HEK293 (cell line): ENCODE measurements at regions not wholly inside any gene's neighbourhood (a gene's known extent, or its start where the extent isn't known, plus 50 kb on each side); places are given as distances from the start of the nearest gene placed in this dataset.

ENCODE experiments used
- CTCF ChIA-PET: fragments of 350-600 bp; formaldehyde crosslinking; extraction: SDS; loops from one replicate; lab custom pipeline; 2021; ENCODE audit warnings: antibody characterized with exemption; lab: Yijun Ruan, JAX
- POLR2A ChIA-PET: fragments of 300-600 bp; formaldehyde crosslinking; extraction: SDS; loops from one replicate; lab custom pipeline; 2020; ENCODE audit warnings: antibody characterized with exemption, inconsistent platforms; lab: Yijun Ruan, JAX
- H3K27ac ChIP-seq: fragments of 200-500 bp; sonication (Bioruptor generic); 2 replicates; pipeline ENCODE4 v1.5.1; 2014; ENCODE audit warnings: low read depth, low read length, control low read depth, inconsistent platforms; ENCODE audit errors: extremely low read depth
- H3K36me3 ChIP-seq, 2 experiments: fragments of 200-500 bp in 1 of 2; sonication (Bioruptor generic) in 1 of 2; 1 replicate in 1 of 2; 2 replicates in 1 of 2; pipeline ENCODE4 v1.5.1; 2014 to 2017; ENCODE audit warnings: inconsistent platforms in 2 of 2, low read length in 2 of 2; ENCODE audit not compliant: control insufficient read depth in 2 of 2, insufficient read depth in 1 of 2
- H3K4me1 ChIP-seq: fragments of 200-500 bp; sonication (Bioruptor generic); 2 replicates; pipeline ENCODE4 v1.5.1; 2014; ENCODE audit warnings: mild to moderate bottlenecking, low read length, inconsistent platforms; ENCODE audit not compliant: control insufficient read depth, insufficient read depth
- H3K4me3 ChIP-seq: 2 replicates; pipeline ENCODE4 v1.5.1; 2011; ENCODE audit warnings: low read depth, mild to moderate bottlenecking, control low read depth, low read length, moderate library complexity
- H3K9me3 ChIP-seq: fragments of 200-500 bp; sonication (Bioruptor generic); 2 replicates; pipeline ENCODE4 v1.5.1; 2014; ENCODE audit warnings: low read depth, low read length, inconsistent platforms; ENCODE audit not compliant: control insufficient read depth, insufficient read depth
- HIC1 ChIP-seq: fragments of 450-650 bp; formaldehyde crosslinking; IDR thresholded peaks from 2 replicates; pipeline ENCODE4 v1.5.1; 2016; ENCODE audit warnings: missing biosample characterization, missing genetic modification characterization
- KLF10 ChIP-seq: fragments of 450-650 bp; IDR thresholded peaks from 2 replicates; pipeline ENCODE4 v1.5.1; 2018; ENCODE audit warnings: missing biosample characterization, mild to moderate bottlenecking, missing genetic modification characterization
- KLF7 ChIP-seq: fragments of 450-650 bp; formaldehyde crosslinking; IDR thresholded peaks from 2 replicates; pipeline ENCODE4 v1.5.1; 2016; ENCODE audit warnings: missing biosample characterization, missing genetic modification characterization, borderline replicate concordance
- KLF8 ChIP-seq: fragments of 450-650 bp; formaldehyde crosslinking; IDR thresholded peaks from 2 replicates; pipeline ENCODE4 v1.5.1; 2016; ENCODE audit warnings: missing biosample characterization, missing genetic modification characterization
- SP3 ChIP-seq: fragments of 450-650 bp; formaldehyde crosslinking; IDR thresholded peaks from 2 replicates; pipeline ENCODE4 v1.5.1; 2016; ENCODE audit warnings: missing biosample characterization, missing genetic modification characterization
- TCF7L2 ChIP-seq: IDR thresholded peaks from 2 replicates; pipeline ENCODE4 v1.6.1; 2011; ENCODE audit warnings: low read depth, mild to moderate bottlenecking, inconsistent platforms, low read length, moderate library complexity, borderline replicate concordance
- WT1 ChIP-seq: fragments of 450-650 bp; formaldehyde crosslinking; IDR thresholded peaks from 2 replicates; pipeline ENCODE4 v1.5.1; 2016; ENCODE audit warnings: missing biosample characterization, missing genetic modification characterization
- ZBTB20 ChIP-seq: fragments of 450-650 bp; formaldehyde crosslinking; IDR thresholded peaks from 2 replicates; pipeline ENCODE4 v1.5.1; 2016; ENCODE audit warnings: missing biosample characterization, missing genetic modification characterization
- ZNF175 ChIP-seq: fragments of 450-650 bp; formaldehyde crosslinking; IDR thresholded peaks from 2 replicates; pipeline ENCODE4 v1.5.1; 2016; ENCODE audit warnings: missing biosample characterization, missing genetic modification characterization
- ZNF221 ChIP-seq: fragments of 450-650 bp; formaldehyde crosslinking; IDR thresholded peaks from 2 replicates; pipeline ENCODE4 v1.5.1; 2017; ENCODE audit warnings: missing biosample characterization, missing genetic modification characterization, borderline replicate concordance
- ZNF24 ChIP-seq: fragments of 450-650 bp; formaldehyde crosslinking; IDR thresholded peaks from 2 replicates; pipeline ENCODE4 v1.5.1; 2016; ENCODE audit warnings: missing biosample characterization, missing genetic modification characterization
- ZNF266 ChIP-seq: fragments of 450-650 bp; formaldehyde crosslinking; IDR thresholded peaks from 2 replicates; pipeline ENCODE4 v1.5.1; 2016; ENCODE audit warnings: missing biosample characterization, missing genetic modification characterization, low read depth
- ZNF292 ChIP-seq: fragments of 450-650 bp; formaldehyde crosslinking; IDR thresholded peaks from 2 replicates; pipeline ENCODE4 v1.5.1; 2016; ENCODE audit warnings: low read depth, missing biosample characterization, missing genetic modification characterization, borderline replicate concordance
- ZNF423 ChIP-seq: fragments of 450-650 bp; formaldehyde crosslinking; IDR thresholded peaks from 2 replicates; pipeline ENCODE4 v1.5.1; 2016; ENCODE audit warnings: missing biosample characterization, missing genetic modification characterization
- ZNF426 ChIP-seq: fragments of 450-650 bp; formaldehyde crosslinking; IDR thresholded peaks from 2 replicates; pipeline ENCODE4 v1.5.1; 2017; ENCODE audit warnings: missing biosample characterization, missing genetic modification characterization, mild to moderate bottlenecking, inconsistent platforms, moderate library complexity
- ZNF518A ChIP-seq: fragments of 450-650 bp; formaldehyde crosslinking; conservative IDR thresholded peaks from 2 replicates; pipeline ENCODE4 v1.5.1; 2016; ENCODE audit warnings: low read depth, missing biosample characterization, missing genetic modification characterization
- ZNF529 ChIP-seq: fragments of 450-650 bp; formaldehyde crosslinking; IDR thresholded peaks from 2 replicates; pipeline ENCODE4 v1.5.1; 2017; ENCODE audit warnings: missing genetic modification characterization, missing biosample characterization; ENCODE audit not compliant: insufficient replicate concordance
- ZNF621 ChIP-seq: fragments of 450-650 bp; formaldehyde crosslinking; IDR thresholded peaks from 2 replicates; pipeline ENCODE4 v1.5.1; 2017; ENCODE audit warnings: missing biosample characterization, missing genetic modification characterization
- ZNF629 ChIP-seq: fragments of 450-650 bp; formaldehyde crosslinking; IDR thresholded peaks from 2 replicates; pipeline ENCODE4 v1.5.1; 2017; ENCODE audit warnings: missing biosample characterization, missing genetic modification characterization
- ZNF654 ChIP-seq: fragments of 450-650 bp; formaldehyde crosslinking; IDR thresholded peaks from 2 replicates; pipeline ENCODE4 v1.5.1; 2016; ENCODE audit warnings: low read depth, missing biosample characterization, missing genetic modification characterization
- ZNF837 ChIP-seq: fragments of 450-650 bp; formaldehyde crosslinking; IDR thresholded peaks from 2 replicates; pipeline ENCODE4 v1.5.1; 2016; ENCODE audit warnings: missing biosample characterization, missing genetic modification characterization
- TF ChIP-seq, protein P1 (sequence below): fragments of 450-650 bp; formaldehyde crosslinking; IDR thresholded peaks from 2 replicates; pipeline ENCODE4; 2016; ENCODE audit warnings: missing biosample characterization, missing genetic modification characterization
- TF ChIP-seq, protein P2 (sequence below): fragments of 450-650 bp; formaldehyde crosslinking; IDR thresholded peaks from 2 replicates; pipeline ENCODE4 v1.5.1; 2016; ENCODE audit warnings: missing biosample characterization, missing genetic modification characterization
- TF ChIP-seq, protein P3 (sequence below): fragments of 450-650 bp; formaldehyde crosslinking; IDR thresholded peaks from 2 replicates; pipeline ENCODE4 v1.5.1; 2016; ENCODE audit warnings: missing biosample characterization, missing genetic modification characterization
- TF ChIP-seq, protein P4 (sequence below): fragments of 450-650 bp; formaldehyde crosslinking; IDR thresholded peaks from 2 replicates; pipeline ENCODE4 v1.5.1; 2016; ENCODE audit warnings: missing biosample characterization, missing genetic modification characterization

DNA sequence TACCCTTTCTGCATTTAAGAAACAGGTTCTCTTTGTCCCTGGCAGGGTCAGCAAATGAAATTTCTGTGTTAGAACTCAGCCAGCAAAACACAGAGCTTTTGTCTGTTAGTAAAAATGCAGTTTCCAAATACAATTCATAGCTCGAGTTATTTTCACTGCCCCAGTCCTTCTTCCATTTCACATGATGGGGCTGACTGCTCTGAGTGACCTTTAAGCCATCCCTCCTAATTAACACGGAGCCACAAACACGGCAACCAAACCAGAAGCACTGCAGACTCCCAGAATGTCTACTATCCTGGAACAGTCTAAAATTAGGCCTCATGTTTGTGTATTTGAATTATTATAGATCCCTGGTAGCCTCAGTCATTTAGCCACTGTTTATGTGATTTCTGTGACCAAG lies 99.1 kb upstream of the RGS4 start:
- Histone ChIP-seq H3K36me3 (no peaks in the 10 kb centered on the region), H3K4me1 (no peaks in the 10 kb centered on the region), H3K9me3 (no peaks in the 10 kb centered on the region), H3K27ac (no peak overlapping the region), H3K4me3 (no peak overlapping the region)
- POLR2A ChIA-PET, result no interaction called here
- TF ChIP-seq KLF10 (no peak), ZNF266 (tag by site-specific recombination) (no peak), ZNF621 (tag by site-specific recombination) (no peak), ZNF24 (tag by site-specific recombination) (no peak), ZNF518A (no peak), TCF7L2 (no peak), ZBTB20 (no peak), KLF7 (tag by site-specific recombination) (no peak), ZNF529 (tag by site-specific recombination) (no peak)
- TF ChIP-seq, protein P1, sequence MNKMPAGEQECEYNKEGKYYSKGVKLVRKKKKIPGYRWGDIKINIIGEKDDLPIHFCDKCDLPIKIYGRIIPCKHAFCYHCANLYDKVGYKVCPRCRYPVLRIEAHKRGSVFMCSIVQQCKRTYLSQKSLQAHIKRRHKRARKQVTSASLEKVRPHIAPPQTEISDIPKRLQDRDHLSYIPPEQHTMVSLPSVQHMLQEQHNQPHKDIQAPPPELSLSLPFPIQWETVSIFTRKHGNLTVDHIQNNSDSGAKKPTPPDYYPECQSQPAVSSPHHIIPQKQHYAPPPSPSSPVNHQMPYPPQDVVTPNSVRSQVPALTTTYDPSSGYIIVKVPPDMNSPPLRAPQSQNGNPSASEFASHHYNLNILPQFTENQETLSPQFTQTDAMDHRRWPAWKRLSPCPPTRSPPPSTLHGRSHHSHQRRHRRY, result no peak
- TF ChIP-seq, protein P2, sequence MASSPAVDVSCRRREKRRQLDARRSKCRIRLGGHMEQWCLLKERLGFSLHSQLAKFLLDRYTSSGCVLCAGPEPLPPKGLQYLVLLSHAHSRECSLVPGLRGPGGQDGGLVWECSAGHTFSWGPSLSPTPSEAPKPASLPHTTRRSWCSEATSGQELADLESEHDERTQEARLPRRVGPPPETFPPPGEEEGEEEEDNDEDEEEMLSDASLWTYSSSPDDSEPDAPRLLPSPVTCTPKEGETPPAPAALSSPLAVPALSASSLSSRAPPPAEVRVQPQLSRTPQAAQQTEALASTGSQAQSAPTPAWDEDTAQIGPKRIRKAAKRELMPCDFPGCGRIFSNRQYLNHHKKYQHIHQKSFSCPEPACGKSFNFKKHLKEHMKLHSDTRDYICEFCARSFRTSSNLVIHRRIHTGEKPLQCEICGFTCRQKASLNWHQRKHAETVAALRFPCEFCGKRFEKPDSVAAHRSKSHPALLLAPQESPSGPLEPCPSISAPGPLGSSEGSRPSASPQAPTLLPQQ (tag by site-specific recombination), result no peak
- CTCF ChIA-PET, result interaction anchor here (0.6 to 1.0 kb wide), 2 partner anchors 9 to 333 kb away, joined by 3 to 5 read pairs; no protein-coding TSS in a partner anchor

DNA sequence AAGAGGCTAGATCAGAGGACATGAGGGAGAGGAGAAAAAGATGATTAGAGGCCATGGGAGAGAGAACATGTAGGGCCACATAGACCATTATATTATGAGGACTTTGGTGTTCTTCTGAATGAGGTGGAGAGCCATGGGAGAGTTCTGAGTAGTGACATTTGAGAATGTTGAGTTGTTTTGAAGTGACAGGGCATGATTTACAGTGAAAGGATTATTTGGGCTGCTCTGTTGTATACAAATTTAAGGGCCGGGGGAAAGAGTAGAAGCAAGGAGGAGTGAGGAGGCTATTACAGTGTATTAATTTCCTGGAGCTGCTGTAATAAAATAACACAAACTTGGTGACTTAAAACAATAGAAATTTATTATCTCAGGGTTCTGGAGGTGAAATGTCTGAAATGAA lies 102.5 kb upstream of the RGS4 start:
- ChIA-PET POLR2A (no interaction called here), CTCF (no interaction called here)
- H3K36me3 ChIP-seq, result no peaks in the 10 kb centered on the region
- no peaks in the 10 kb centered on the region for H3K4me1 ChIP-seq
- H3K27ac ChIP-seq, result no peak overlapping the region
- no peak overlapping the region for H3K4me3 ChIP-seq
- H3K9me3 ChIP-seq, result no peaks in the 10 kb centered on the region
- TF ChIP-seq ZNF175 (tag by site-specific recombination), result no peak
- TF ChIP-seq ZNF292 (tag by site-specific recombination), result no peak
- TF ChIP-seq SP3 (tag by site-specific recombination), result no peak
- no peak for TF ChIP-seq KLF8
- TF ChIP-seq, protein P3, sequence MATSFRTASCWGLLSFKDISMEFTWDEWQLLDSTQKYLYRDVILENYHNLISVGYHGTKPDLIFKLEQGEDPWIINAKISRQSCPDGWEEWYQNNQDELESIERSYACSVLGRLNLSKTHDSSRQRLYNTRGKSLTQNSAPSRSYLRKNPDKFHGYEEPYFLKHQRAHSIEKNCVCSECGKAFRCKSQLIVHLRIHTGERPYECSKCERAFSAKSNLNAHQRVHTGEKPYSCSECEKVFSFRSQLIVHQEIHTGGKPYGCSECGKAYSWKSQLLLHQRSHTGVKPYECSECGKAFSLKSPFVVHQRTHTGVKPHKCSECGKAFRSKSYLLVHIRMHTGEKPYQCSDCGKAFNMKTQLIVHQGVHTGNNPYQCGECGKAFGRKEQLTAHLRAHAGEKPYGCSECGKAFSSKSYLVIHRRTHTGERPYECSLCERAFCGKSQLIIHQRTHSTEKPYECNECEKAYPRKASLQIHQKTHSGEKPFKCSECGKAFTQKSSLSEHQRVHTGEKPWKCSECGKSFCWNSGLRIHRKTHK (tag by site-specific recombination), result no peak
- no peak for TF ChIP-seq ZNF837 (tag by site-specific recombination)
- TF ChIP-seq ZNF423 (tag by site-specific recombination), result no peak
- TF ChIP-seq ZNF629 (tag by site-specific recombination), result no peak
- no peak for TF ChIP-seq WT1
- no peak for TF ChIP-seq ZNF221 (tag by site-specific recombination)
- no peak for TF ChIP-seq HIC1 (tag by site-specific recombination)
- TF ChIP-seq ZNF266 (tag by site-specific recombination), result no peak
- TF ChIP-seq, protein P4, sequence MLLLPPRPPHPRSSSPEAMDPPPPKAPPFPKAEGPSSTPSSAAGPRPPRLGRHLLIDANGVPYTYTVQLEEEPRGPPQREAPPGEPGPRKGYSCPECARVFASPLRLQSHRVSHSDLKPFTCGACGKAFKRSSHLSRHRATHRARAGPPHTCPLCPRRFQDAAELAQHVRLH (tag by site-specific recombination), result no peak
- TF ChIP-seq ZNF426 (tag by site-specific recombination), result no peak
- no peak for TF ChIP-seq ZNF654 (tag by site-specific recombination)
